Stomach (tissue), 4 donors: ENCODE measurements at regions not wholly inside any gene's neighbourhood (a gene's known extent, or its start where the extent isn't known, plus 50 kb on each side); places are given as distances from the start of the nearest gene placed in this dataset.

ENCODE experiments used
- CTCF ChIP-seq, 7 experiments: fragments of 450-650 bp in 4 of 7; fragments of 200-600 bp in 3 of 7; sonication (generic) in 3 of 7; IDR thresholded peaks; one replicate each; pipeline ENCODE4 v1.5.1; 2016 to 2019; ENCODE audit warnings: antibody characterized with exemption in 7 of 7, control low read depth in 2 of 7, mild to moderate bottlenecking in 1 of 7
- EP300 ChIP-seq: sonication (generic); formaldehyde crosslinking; IDR thresholded peaks from one replicate; pipeline ENCODE4 v1.6.1; 2017; ENCODE audit warnings: antibody characterized with exemption
- POLR2A ChIP-seq, 4 donors: fragments of 450-650 bp; IDR thresholded peaks; one replicate each; pipeline ENCODE4 v1.6.1; 2016; ENCODE audit warnings: antibody characterized with exemption in 4 of 4, control low read depth in 2 of 4, mild to moderate bottlenecking in 1 of 4, moderate library complexity in 1 of 4
- POLR2AphosphoS5 ChIP-seq, 3 donors: sonication (generic); formaldehyde crosslinking; IDR thresholded peaks; one replicate each; pipeline ENCODE4 v1.6.1; 2016; ENCODE audit warnings: antibody characterized with exemption in 3 of 3

GRCh38 chr16:51807551-51807950 is 656.5 kb upstream of the SALL1 start:
- TF ChIP-seq CTCF (IDR thresholded peaks at IDR 0.05) (no peak), EP300 (no peak), POLR2A (IDR thresholded peaks at IDR 0.05) (no peak), POLR2AphosphoS5 (IDR thresholded peaks at IDR 0.05) (no peak)
